Spleen (tissue), 7 donors: ENCODE measurements at regions not wholly inside any gene's neighbourhood (a gene's known extent, or its start where the extent isn't known, plus 50 kb on each side); places are given as distances from the start of the nearest gene placed in this dataset.

Source experiments
- POLR2A ChIP-seq, 3 donors: fragments of 450-650 bp; IDR thresholded peaks; one replicate each; pipeline ENCODE4 v1.5.1; 2017; ENCODE audit warnings: antibody characterized with exemption in 3 of 3, mild to moderate bottlenecking in 1 of 3
- POLR2AphosphoS5 ChIP-seq, 3 donors: sonication (generic); formaldehyde crosslinking; IDR thresholded peaks; one replicate each; pipeline ENCODE4 v1.5.1; 2017; ENCODE audit warnings: antibody characterized with exemption in 3 of 3
- TF ChIP-seq, protein P1 (sequence below), 11 experiments: fragments of 200-600 bp in 7 of 11; fragments of 450-650 bp in 4 of 11; sonication (generic) in 4 of 11; IDR thresholded peaks in 8 of 11; conservative IDR thresholded peaks in 3 of 11; 1 replicate in 7 of 11; 2 replicates in 4 of 11; pipeline versions ENCODE4 v1.4.0 to v1.8.0; 2016 to 2021; ENCODE audit warnings: antibody characterized with exemption in 11 of 11, inconsistent platforms in 4 of 11, mild to moderate bottlenecking in 1 of 11
- donor health status: DM: no; HTN: no; CAD: no; lungs with moderate emphysema.
- donor health status: DM: no; HTN: no; CAD: no.
- donor health status: DM: no; HTN: no; CAD: no.

DNA sequence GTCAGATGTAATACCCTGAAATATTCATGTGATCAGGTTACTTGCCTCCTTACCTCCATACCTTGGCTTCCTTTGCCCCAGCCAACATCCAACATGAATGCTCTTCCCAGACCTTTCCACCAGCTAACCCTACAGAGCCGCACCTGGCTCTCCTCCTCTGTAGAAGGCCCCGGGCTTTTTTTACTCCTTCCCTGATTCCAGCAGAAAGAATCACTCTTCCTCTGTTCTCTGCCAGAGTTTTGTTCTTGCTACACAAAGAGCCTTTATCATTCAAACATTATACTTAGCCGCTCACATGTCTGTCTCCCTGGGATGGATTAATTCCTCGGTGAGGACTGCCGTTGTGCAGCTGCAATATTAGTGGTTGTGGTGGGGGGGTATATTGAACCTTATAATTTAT lies 116.8 kb upstream of the GRAMD1B start:
- TF ChIP-seq, protein P1, sequence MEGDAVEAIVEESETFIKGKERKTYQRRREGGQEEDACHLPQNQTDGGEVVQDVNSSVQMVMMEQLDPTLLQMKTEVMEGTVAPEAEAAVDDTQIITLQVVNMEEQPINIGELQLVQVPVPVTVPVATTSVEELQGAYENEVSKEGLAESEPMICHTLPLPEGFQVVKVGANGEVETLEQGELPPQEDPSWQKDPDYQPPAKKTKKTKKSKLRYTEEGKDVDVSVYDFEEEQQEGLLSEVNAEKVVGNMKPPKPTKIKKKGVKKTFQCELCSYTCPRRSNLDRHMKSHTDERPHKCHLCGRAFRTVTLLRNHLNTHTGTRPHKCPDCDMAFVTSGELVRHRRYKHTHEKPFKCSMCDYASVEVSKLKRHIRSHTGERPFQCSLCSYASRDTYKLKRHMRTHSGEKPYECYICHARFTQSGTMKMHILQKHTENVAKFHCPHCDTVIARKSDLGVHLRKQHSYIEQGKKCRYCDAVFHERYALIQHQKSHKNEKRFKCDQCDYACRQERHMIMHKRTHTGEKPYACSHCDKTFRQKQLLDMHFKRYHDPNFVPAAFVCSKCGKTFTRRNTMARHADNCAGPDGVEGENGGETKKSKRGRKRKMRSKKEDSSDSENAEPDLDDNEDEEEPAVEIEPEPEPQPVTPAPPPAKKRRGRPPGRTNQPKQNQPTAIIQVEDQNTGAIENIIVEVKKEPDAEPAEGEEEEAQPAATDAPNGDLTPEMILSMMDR (IDR thresholded peaks at IDR 0.05 in 8 of 11, conservative IDR thresholded peaks at IDR 0.05 in 3 of 11) = no peak
- no peak for TF ChIP-seq POLR2A (IDR thresholded peaks at IDR 0.05)
- TF ChIP-seq POLR2AphosphoS5 (IDR thresholded peaks at IDR 0.05) = no peak
